PC-9 (cell line): ENCODE measurements at regions not wholly inside any gene's neighbourhood (a gene's known extent, or its start where the extent isn't known, plus 50 kb on each side); places are given as distances from the start of the nearest gene placed in this dataset.

Experiments
- BruUV-seq: library from RNA; stranded (reverse); fragments of 400-500 nt; replicated peaks from 2 replicates; lab custom pipeline; 2021; lab: Mats Ljungman, UMichigan
- CTCF ChIA-PET: fragments of 300-600 bp; sonication (Branson Sonifier 250); formaldehyde crosslinking; loops from one replicate; lab custom pipeline; 2022; ENCODE audit warnings: antibody characterized with exemption; lab: Charles Lee
- POLR2A ChIA-PET: fragments of 300-600 bp; sonication (Branson Sonifier 250); formaldehyde crosslinking; loops from one replicate; lab custom pipeline; 2022; ENCODE audit warnings: antibody characterized with exemption; ENCODE audit not compliant: unreplicated experiment; lab: Charles Lee
- DNase-seq, 2 experiments: peaks; one replicate each; pipeline versions ENCODE4 v3.0.0 to v3.0.0-alpha.2; 2015 to 2022; ENCODE audit warnings: mixed read lengths in 1 of 2
- H2AFZ ChIP-seq: fragments of 200-600 bp; sonication (generic); 2 replicates; pipeline ENCODE4 v1.8.1; 2017; ENCODE audit warnings: antibody characterized with exemption
- H3F3A ChIP-seq: fragments of 200-600 bp; sonication (generic); 2 replicates; pipeline ENCODE4 v1.8.1; 2017; ENCODE audit warnings: antibody characterized with exemption, mild to moderate bottlenecking, low read depth; ENCODE audit not compliant: insufficient read depth
- H3K27ac ChIP-seq: fragments of 200-600 bp; sonication (generic); 2 replicates; pipeline ENCODE4 v1.6.1; 2016; ENCODE audit warnings: mixed run types
- H3K27me3 ChIP-seq: fragments of 200-600 bp; sonication (generic); 2 replicates; pipeline ENCODE4 v1.6.1; 2016; ENCODE audit warnings: low read depth, mixed run types; ENCODE audit not compliant: insufficient read depth
- H3K36me3 ChIP-seq: fragments of 200-600 bp; sonication (generic); 2 replicates; pipeline ENCODE4 v1.6.1; 2016; ENCODE audit warnings: low read depth, mixed run types
- H3K4me1 ChIP-seq: fragments of 200-600 bp; sonication (generic); replicated peaks from 2 replicates; pipeline ENCODE4 v1.6.1; 2016; ENCODE audit warnings: mixed run types; ENCODE audit not compliant: insufficient read depth
- H3K4me2 ChIP-seq: fragments of 200-600 bp; sonication (generic); 2 replicates; pipeline ENCODE4 v1.6.1; 2017; ENCODE audit warnings: mixed run types
- H3K4me3 ChIP-seq: fragments of 200-600 bp; sonication (generic); 2 replicates; pipeline ENCODE4 v1.6.1; 2016; ENCODE audit warnings: mixed run types
- H3K79me2 ChIP-seq: fragments of 200-600 bp; sonication (generic); 2 replicates; pipeline ENCODE4 v1.6.1; 2017; ENCODE audit warnings: low read depth, mixed run types
- H3K9me2 ChIP-seq: fragments of 200-600 bp; sonication (generic); 2 replicates; pipeline ENCODE4 v1.8.1; 2017; ENCODE audit warnings: mild to moderate bottlenecking; ENCODE audit not compliant: insufficient read depth
- H3K9me3 ChIP-seq: fragments of 200-600 bp; sonication (generic); 2 replicates; pipeline ENCODE4 v1.8.1; 2016; ENCODE audit warnings: low read depth; ENCODE audit not compliant: insufficient read depth
- H4K20me1 ChIP-seq: fragments of 200-600 bp; sonication (generic); 2 replicates; pipeline ENCODE4 v1.8.1; 2017; ENCODE audit not compliant: insufficient read depth
- CTCF ChIP-seq: fragments of 200-600 bp; sonication (generic); conservative IDR thresholded peaks from 2 replicates; pipeline ENCODE4 v1.6.1; 2017; ENCODE audit warnings: mixed run types, antibody characterized with exemption, mild to moderate bottlenecking, moderate library complexity
- EZH2 ChIP-seq: fragments of 200-600 bp; sonication (generic); IDR thresholded peaks from 2 replicates; pipeline ENCODE4 v1.8.0; 2017; ENCODE audit warnings: antibody characterized with exemption, low read depth
- intact Hi-C: fragments of 100-400 bp; cut with micrococcal nuclease; formaldehyde crosslinking; loops from one replicate; pipeline ENCODE4 v1.10.0; 2022; ENCODE audit not compliant: unreplicated experiment

DNA sequence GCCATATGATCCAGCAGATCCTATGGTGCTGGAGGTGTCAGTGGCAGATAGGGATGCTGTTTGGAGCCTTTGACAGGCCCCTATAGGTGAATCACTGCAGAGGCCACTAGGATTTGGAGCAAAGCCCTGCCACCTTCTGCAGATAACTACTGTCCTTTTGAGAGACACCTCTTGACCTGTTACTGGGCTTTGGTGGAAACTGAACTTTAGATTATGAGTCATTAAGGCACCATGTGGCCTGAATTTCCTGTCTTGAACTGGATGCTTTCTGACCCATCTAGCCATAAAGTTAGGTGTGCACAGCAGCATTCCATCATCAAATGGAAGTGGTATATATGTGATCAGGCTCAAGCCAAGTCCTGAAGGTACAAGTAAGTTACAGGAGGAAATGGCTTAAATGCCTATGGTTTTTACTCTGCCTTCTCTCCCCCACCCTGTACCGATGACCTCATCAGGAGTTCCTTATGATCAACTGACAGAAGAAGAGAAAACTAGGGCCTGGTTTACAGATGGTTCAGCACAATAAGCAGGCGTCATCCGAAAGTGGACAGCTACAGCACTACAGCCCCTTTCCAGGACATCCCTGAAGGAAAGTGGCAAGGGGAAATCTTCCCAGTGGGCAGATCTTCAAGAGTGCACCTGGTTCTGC, 565.6 kb upstream of the AGTR1 start:
- CTCF ChIA-PET, result no interaction called here
- TF ChIP-seq CTCF (no peak), EZH2 (no peak)
- Histone ChIP-seq H3F3A (no peaks in the 10 kb centered on the region), H3K4me2 (no peak overlapping the region), H3K4me1 (no peaks in the 10 kb centered on the region), H2AFZ (no peak overlapping the region), H3K36me3 (no peaks in the 10 kb centered on the region), H3K27ac (no peak overlapping the region), H3K9me3 (no peaks in the 10 kb centered on the region), H3K79me2 (no peaks in the 10 kb centered on the region), H3K27me3 (no peaks in the 10 kb centered on the region), H3K4me3 (no peak overlapping the region), H3K9me2 (no peaks in the 10 kb centered on the region), H4K20me1 (no peaks in the 10 kb centered on the region)
- intact Hi-C loops, result no loop called here
- no TSS peak for BruUV-seq
- DNase-seq, result no peak
- POLR2A ChIA-PET, result no interaction called here

DNA sequence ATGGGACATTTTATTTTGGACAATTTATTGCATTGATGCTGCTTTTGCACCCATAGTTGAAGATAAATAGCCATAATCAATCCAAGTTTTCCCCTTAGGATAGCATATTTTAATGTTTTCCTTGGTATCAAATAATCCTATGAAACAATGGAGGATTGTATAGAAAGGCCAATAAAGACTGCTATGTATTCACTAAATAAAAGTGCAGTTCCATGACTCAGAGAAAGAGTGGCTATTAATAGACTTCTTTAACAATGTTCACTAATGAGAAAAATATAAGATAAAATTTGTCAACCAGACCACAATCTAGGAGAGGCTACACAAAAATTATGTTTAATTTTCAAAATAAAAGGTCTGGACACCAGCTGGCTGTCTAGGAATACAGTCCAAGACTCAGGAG, 560.9 kb upstream of the AGTR1 start:
- no TSS peak for BruUV-seq
- Histone ChIP-seq H2AFZ (no peak overlapping the region), H3K9me3 (no peaks in the 10 kb centered on the region), H3K27me3 (no peaks in the 10 kb centered on the region), H3K27ac (no peak overlapping the region), H3K4me3 (no peak overlapping the region), H3K79me2 (no peaks in the 10 kb centered on the region), H3K4me1 (no peaks in the 10 kb centered on the region), H3K9me2 (no peaks in the 10 kb centered on the region), H3K4me2 (no peak overlapping the region), H3F3A (no peaks in the 10 kb centered on the region), H4K20me1 (no peaks in the 10 kb centered on the region), H3K36me3 (no peaks in the 10 kb centered on the region)
- no peak for DNase-seq
- intact Hi-C loops, result no loop called here
- ChIA-PET POLR2A (no interaction called here), CTCF (interaction anchor here (0.6 kb wide), 1 partner anchor 363 kb away, joined by 4 read pairs; no protein-coding TSS in a partner anchor)
- TF ChIP-seq CTCF, result no peak

DNA sequence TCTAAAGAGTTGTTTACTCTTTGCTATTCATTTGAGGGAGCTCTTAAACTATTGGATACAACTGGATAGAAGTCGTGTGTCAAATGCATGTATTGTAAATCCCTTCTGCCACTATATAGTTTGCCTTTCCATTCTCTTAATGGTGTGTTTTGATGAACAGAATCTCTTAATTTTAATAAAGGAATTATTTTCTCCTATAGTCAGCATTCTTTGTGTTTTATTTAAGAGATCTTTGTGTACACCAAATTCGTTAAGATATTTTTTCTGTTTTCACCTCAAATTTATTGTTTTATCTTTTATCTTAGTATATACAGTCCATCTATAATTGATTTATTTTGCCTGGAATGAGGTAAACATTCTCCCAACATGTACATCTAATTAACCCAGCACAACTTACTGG, 551.5 kb upstream of the AGTR1 start:
- Histone ChIP-seq H3K4me1 (no peaks in the 10 kb centered on the region), H3K4me2 (no peak overlapping the region), H2AFZ (no peak overlapping the region), H3K27me3 (no peaks in the 10 kb centered on the region), H3K36me3 (no peaks in the 10 kb centered on the region), H3K9me3 (no peaks in the 10 kb centered on the region), H4K20me1 (no peaks in the 10 kb centered on the region), H3F3A (no peaks in the 10 kb centered on the region), H3K9me2 (no peaks in the 10 kb centered on the region), H3K27ac (no peak overlapping the region), H3K4me3 (no peak overlapping the region), H3K79me2 (no peaks in the 10 kb centered on the region)
- DNase-seq, result no peak
- intact Hi-C loops, result no loop called here
- CTCF ChIA-PET, result no interaction called here
- BruUV-seq, result no TSS peak
- TF ChIP-seq CTCF (no peak), EZH2 (no peak)
- POLR2A ChIA-PET, result interaction anchor here (0.6 kb wide), 1 partner anchor 220 kb away, joined by 3 read pairs; no protein-coding TSS in a partner anchor
